ENCODE measurements at regions not wholly inside any gene's neighbourhood (a gene's known extent, or its start where the extent isn't known, plus 50 kb on each side); places are given as distances from the start of the nearest gene placed in this dataset.
A peak's percentile ranks its signal among the peaks of the same experiment; 100 is the strongest.

- peaks cover 25% of the 10 kb centered on the region for H3K27me3 Mint-ChIP-seq
- ATAC-seq = no peak
- no peak overlapping the region for H3K4me3 Mint-ChIP-seq
- no peak for DNase-seq
- peaks cover 17% of the 10 kb centered on the region for H3K4me1 Mint-ChIP-seq
- no peak overlapping the region for H3K27ac Mint-ChIP-seq
- H3K9me3 Mint-ChIP-seq = peaks cover 6 to 23% of the 10 kb centered on the region in 2 donors
Measured at GRCh38 chr2:71742953-71743601, 289.7 kb downstream of the DYSF start.

DNA sequence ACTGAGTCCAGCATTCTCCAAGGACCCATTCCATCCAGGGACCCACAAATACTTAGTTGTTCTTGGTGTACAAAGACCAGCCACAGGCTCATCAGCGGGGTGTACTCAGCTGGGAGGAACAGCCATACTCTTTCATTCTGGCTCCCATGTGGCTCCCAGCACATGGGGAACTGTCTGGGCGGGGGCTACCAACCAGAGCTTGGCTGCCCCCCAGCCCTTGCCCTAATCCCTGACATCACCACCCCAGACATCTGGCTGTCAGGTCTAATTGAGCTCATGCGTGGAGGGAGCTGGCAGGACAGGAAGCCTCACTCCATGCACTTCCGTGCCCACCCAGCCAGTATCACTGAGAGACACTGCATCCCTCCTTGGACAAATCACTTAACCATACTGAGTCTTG lies 283.6 kb downstream of the DYSF start:
- H3K4me1 Mint-ChIP-seq = no peaks in the 10 kb centered on the region
- ATAC-seq (no peak), DNase-seq (no peak)
- no peak overlapping the region for H3K4me3 Mint-ChIP-seq
- H3K9me3 Mint-ChIP-seq = peaks cover 15 to 24% of the 10 kb centered on the region in 2 donors
- H3K27ac Mint-ChIP-seq = no peak overlapping the region
- H3K27me3 Mint-ChIP-seq = peaks cover 20% of the 10 kb centered on the region

GRCh38 chr2:71736091-71736861 lies 282.9 kb downstream of the DYSF start:
- no peak for DNase-seq
- peaks cover 24% of the 10 kb centered on the region for H3K27me3 Mint-ChIP-seq
- no peaks in the 10 kb centered on the region for H3K4me1 Mint-ChIP-seq
- H3K9me3 Mint-ChIP-seq = peaks cover 15 to 23% of the 10 kb centered on the region in 2 donors
- no peak for ATAC-seq
- H3K4me3 Mint-ChIP-seq = no peak overlapping the region
- H3K27ac Mint-ChIP-seq = peak overlapping the region in 1 of 2 donors; percentile 23
